Right lobe of liver (tissue), 6 donors: ENCODE measurements at regions not wholly inside any gene's neighbourhood (a gene's known extent, or its start where the extent isn't known, plus 50 kb on each side); places are given as distances from the start of the nearest gene placed in this dataset.

Experiments
- ATAC-seq, 4 donors: fragments of 200-7000 bp; cut with Tn5 transposase; one replicate each; pipeline ENCODE4 v1.9.1; 2020; ENCODE audit warnings: mild to moderate bottlenecking in 4 of 4, moderate library complexity in 4 of 4
- DNase-seq, 3 donors: peaks; one replicate each; pipeline ENCODE4 v3.0.0-alpha.2; 2020
- H3K27ac ChIP-seq, 3 donors: fragments of 200-600 bp; one replicate each; pipeline ENCODE4 v1.8.0; 2022
- H3K27me3 ChIP-seq, 2 donors: fragments of 200-600 bp; one replicate each; pipeline ENCODE4 v1.8.0; 2022
- H3K36me3 ChIP-seq, 4 donors: fragments of 200-600 bp; sonication (generic) in 1 of 4; one replicate each; pipeline versions ENCODE4 v1.5.1 to v1.8.0; 2017 to 2022; ENCODE audit warnings: control low read depth in 1 of 4
- H3K4me1 ChIP-seq, 4 donors: fragments of 200-600 bp; sonication (generic) in 1 of 4; one replicate each; pipeline versions ENCODE4 v1.5.1 to v1.8.0; 2017 to 2022; ENCODE audit warnings: control low read depth in 1 of 4
- H3K4me3 ChIP-seq, 3 donors: fragments of 200-600 bp; one replicate each; pipeline ENCODE4 v1.8.0; 2022
- H3K9me3 ChIP-seq, 4 donors: fragments of 200-600 bp; sonication (generic) in 1 of 4; one replicate each; pipeline versions ENCODE4 v1.5.1 to v1.8.0; 2017 to 2022; ENCODE audit warnings: control low read depth in 1 of 4
- CTCF ChIP-seq, 4 donors: fragments of 200-600 bp in 3 of 4; fragments of 450-650 bp in 1 of 4; IDR thresholded peaks; one replicate each; pipeline versions ENCODE4 v1.5.1 to v1.8.0; 2016 to 2022; ENCODE audit warnings: antibody characterized with exemption in 4 of 4, mild to moderate bottlenecking in 2 of 4
- POLR2A ChIP-seq: fragments of 450-650 bp; IDR thresholded peaks from one replicate; pipeline ENCODE4 v1.6.1; 2017; ENCODE audit warnings: antibody characterized with exemption, mild to moderate bottlenecking
- WGBS: methylation state at CpG from one replicate; pipeline ENCODE4 v1.1.6; 2018; ENCODE audit warnings: low coverage, low lambda C conversion rate; ENCODE audit not compliant: insufficient coverage; ENCODE audit errors: missing lambda C conversion rate; 5-methylcytosine and 5-hydroxymethylcytosine counted together
- intact Hi-C, 2 donors: fragments of 100-400 bp; cut with DNase I; formaldehyde crosslinking; loops; one replicate each; pipeline versions ENCODE4 v1.11.2 to v1.14.1; 2022
- donor health status: DM: no; HTN: yes; CAD: no.
- donor health status: DM: no; HTN: no; CAD: no.
- donor health status: DM: no; HTN: no; CAD: no.
- donor health status: DM: no; HTN: yes; CAD: no.
- donor health status: DM: no; HTN: yes; CAD: no.

- Histone ChIP-seq H3K4me1 (peaks cover 0 to 7% (median 0%) of the 10 kb centered on the region in 4 donors), H3K27ac (no peak overlapping the region), H3K9me3 (no peaks in the 10 kb centered on the region), H3K36me3 (no peaks in the 10 kb centered on the region), H3K4me3 (no peak overlapping the region), H3K27me3 (no peaks in the 10 kb centered on the region)
- no peak for TF ChIP-seq CTCF (IDR thresholded peaks at IDR 0.05)
- TF ChIP-seq POLR2A, result no peak
- 100% methylated on average over 1 of the region's 1 CpG for WGBS
- intact Hi-C loops, result no loop called here
- ATAC-seq (no peak), DNase-seq (no peak)
Measured at GRCh38 chr12:45570501-45570900, 159.0 kb upstream of the ARID2 start.

- no peak overlapping the region for H3K27ac ChIP-seq
- no peaks in the 10 kb centered on the region for H3K36me3 ChIP-seq
- no peak overlapping the region for H3K4me3 ChIP-seq
- intact Hi-C loops, result no loop called here
- 27% methylated on average over 1 of the region's 1 CpG for WGBS
- DNase-seq (no peak), ATAC-seq (no peak)
- no peaks in the 10 kb centered on the region for H3K4me1 ChIP-seq
- H3K27me3 ChIP-seq, result no peaks in the 10 kb centered on the region
- TF ChIP-seq POLR2A (no peak), CTCF (IDR thresholded peaks at IDR 0.05) (no peak)
- no peaks in the 10 kb centered on the region for H3K9me3 ChIP-seq
Measured at GRCh38 chr12:45572114-45572513, 157.4 kb upstream of the ARID2 start.

GRCh38 chr12:45575417-45575816, 154.1 kb upstream of the ARID2 start:
- TF ChIP-seq CTCF (IDR thresholded peaks at IDR 0.05) (no peak), POLR2A (no peak)
- intact Hi-C loops, result no loop called here
- Histone ChIP-seq H3K9me3 (no peaks in the 10 kb centered on the region), H3K27ac (no peak overlapping the region), H3K4me1 (no peaks in the 10 kb centered on the region), H3K4me3 (no peak overlapping the region), H3K27me3 (no peaks in the 10 kb centered on the region), H3K36me3 (no peaks in the 10 kb centered on the region)
- DNase-seq, result no peak
- ATAC-seq, result no peak

- no peak for TF ChIP-seq POLR2A
- TF ChIP-seq CTCF (IDR thresholded peaks at IDR 0.05), result no peak
- no peaks in the 10 kb centered on the region for H3K36me3 ChIP-seq
- no peak overlapping the region for H3K4me3 ChIP-seq
- intact Hi-C loops, result no loop called here
- WGBS, result 50% methylated on average over 7 of the region's 7 CpGs
- H3K4me1 ChIP-seq, result no peaks in the 10 kb centered on the region
- ATAC-seq (peak in 2 of 4 donors; percentile 35 to 44), DNase-seq (no peak)
- no peak overlapping the region for H3K27ac ChIP-seq
- H3K27me3 ChIP-seq, result no peaks in the 10 kb centered on the region
- no peaks in the 10 kb centered on the region for H3K9me3 ChIP-seq
Measured at GRCh38 chr12:45575823-45576475, 153.6 kb upstream of the ARID2 start.
